Natural killer cell treated with Interleukin-12 subunit alpha and Interleukin-12 subunit beta and Interleukin-15 and Interleukin-18, amount 100 ng/mL, for 72 hours (primary cell): ENCODE measurements at regions not wholly inside any gene's neighbourhood (a gene's known extent, or its start where the extent isn't known, plus 50 kb on each side); places are given as distances from the start of the nearest gene placed in this dataset.

Source experiments
- ATAC-seq, 2 donors: fragments of 150-1000 bp; cut with Tn5 transposase in 1 of 2; sonication (Bioruptor Pico), chemical (Tn5 transposase) in 1 of 2; 2 replicates each; pipeline ENCODE4 v1.10.0; 2021
- DNase-seq: peaks from one replicate; pipeline ENCODE4 v3.0.0; 2022; ENCODE audit warnings: low spot score
- H3K27ac Mint-ChIP-seq, 2 donors: 1 replicate in 1 of 2; 2 replicates in 1 of 2; pipeline ENCODE4 v1.8.0; 2022; ENCODE audit warnings: mixed read lengths in 2 of 2, mild to moderate bottlenecking in 1 of 2, moderate library complexity in 1 of 2
- H3K27me3 Mint-ChIP-seq, 2 donors: 1 replicate in 1 of 2; 2 replicates in 1 of 2; pipeline ENCODE4 v1.8.0; 2022; ENCODE audit warnings: mixed read lengths in 2 of 2
- H3K36me3 Mint-ChIP-seq: one replicate; pipeline ENCODE4 v1.8.0; 2022; ENCODE audit warnings: mixed read lengths
- H3K4me1 Mint-ChIP-seq, 2 donors: 1 replicate in 1 of 2; 2 replicates in 1 of 2; pipeline ENCODE4 v1.8.0; 2022; ENCODE audit warnings: low read depth in 2 of 2, mixed read lengths in 2 of 2, mild to moderate bottlenecking in 1 of 2
- H3K4me3 Mint-ChIP-seq: one replicate; pipeline ENCODE4 v1.8.0; 2022; ENCODE audit warnings: mixed read lengths
- H3K9me3 Mint-ChIP-seq: 2 replicates; pipeline ENCODE4 v1.8.0; 2022; ENCODE audit warnings: mixed read lengths

- Mint-ChIP-seq H3K27ac (no peak overlapping the region), H3K27me3 (no peaks in the 10 kb centered on the region), H3K9me3 (peaks cover 12% of the 10 kb centered on the region), H3K4me1 (no peaks in the 10 kb centered on the region), H3K4me3 (no peak overlapping the region), H3K36me3 (no peaks in the 10 kb centered on the region)
- no peak for ATAC-seq
- no peak for DNase-seq
Measured at GRCh38 chr9:108024604-108025003, 535.0 kb upstream of the KLF4 start.

- ATAC-seq (no peak), DNase-seq (no peak)
- Mint-ChIP-seq H3K9me3 (peaks cover 9% of the 10 kb centered on the region), H3K4me3 (no peak overlapping the region), H3K27ac (no peak overlapping the region), H3K4me1 (no peaks in the 10 kb centered on the region), H3K27me3 (no peaks in the 10 kb centered on the region), H3K36me3 (no peaks in the 10 kb centered on the region)
Measured at GRCh38 chr9:108022246-108022935, 532.8 kb upstream of the KLF4 start.

- H3K9me3 Mint-ChIP-seq, result peaks cover 11% of the 10 kb centered on the region
- no peak overlapping the region for H3K27ac Mint-ChIP-seq
- no peaks in the 10 kb centered on the region for H3K27me3 Mint-ChIP-seq
- no peaks in the 10 kb centered on the region for H3K36me3 Mint-ChIP-seq
- DNase-seq (no peak), ATAC-seq (no peak)
- H3K4me1 Mint-ChIP-seq, result no peaks in the 10 kb centered on the region
- no peak overlapping the region for H3K4me3 Mint-ChIP-seq
Measured at GRCh38 chr9:108021096-108021710, 531.6 kb upstream of the KLF4 start.

GRCh38 chr9:108019821-108020220 is 530.3 kb upstream of the KLF4 start:
- H3K9me3 Mint-ChIP-seq, result peaks cover 16% of the 10 kb centered on the region

GRCh38 chr9:108017671-108018070 is 528.1 kb upstream of the KLF4 start:
- no peak overlapping the region for H3K4me3 Mint-ChIP-seq
- peaks cover 17% of the 10 kb centered on the region for H3K9me3 Mint-ChIP-seq
- H3K27ac Mint-ChIP-seq, result no peak overlapping the region
- DNase-seq (no peak), ATAC-seq (no peak)
- no peaks in the 10 kb centered on the region for H3K36me3 Mint-ChIP-seq
- no peaks in the 10 kb centered on the region for H3K27me3 Mint-ChIP-seq
- H3K4me1 Mint-ChIP-seq, result no peaks in the 10 kb centered on the region

More at GRCh38 chr9:108019821-108020220, 530.3 kb upstream of the KLF4 start:
- H3K27ac Mint-ChIP-seq, result no peak overlapping the region
- no peaks in the 10 kb centered on the region for H3K27me3 Mint-ChIP-seq
- H3K4me3 Mint-ChIP-seq, result no peak overlapping the region
- no peaks in the 10 kb centered on the region for H3K36me3 Mint-ChIP-seq
- no peaks in the 10 kb centered on the region for H3K4me1 Mint-ChIP-seq
- no peak for ATAC-seq
- no peak for DNase-seq

GRCh38 chr9:108016446-108016845 is 526.9 kb upstream of the KLF4 start:
- no peaks in the 10 kb centered on the region for H3K36me3 Mint-ChIP-seq
- H3K27me3 Mint-ChIP-seq, result no peaks in the 10 kb centered on the region
- H3K4me3 Mint-ChIP-seq, result no peak overlapping the region
- no peak for DNase-seq
- no peaks in the 10 kb centered on the region for H3K4me1 Mint-ChIP-seq
- H3K27ac Mint-ChIP-seq, result no peak overlapping the region
- no peak for ATAC-seq
- peaks cover 17% of the 10 kb centered on the region for H3K9me3 Mint-ChIP-seq

- Mint-ChIP-seq H3K36me3 (no peaks in the 10 kb centered on the region), H3K4me1 (no peaks in the 10 kb centered on the region), H3K4me3 (no peak overlapping the region), H3K27ac (no peak overlapping the region), H3K9me3 (peaks cover 14% of the 10 kb centered on the region), H3K27me3 (no peaks in the 10 kb centered on the region)
- DNase-seq, result no peak
- ATAC-seq, result no peak
Measured at GRCh38 chr9:108015690-108016089, 526.1 kb upstream of the KLF4 start.

- ATAC-seq, result no peak
- Mint-ChIP-seq H3K36me3 (no peaks in the 10 kb centered on the region), H3K9me3 (peaks cover 11% of the 10 kb centered on the region), H3K27ac (no peak overlapping the region), H3K4me3 (no peak overlapping the region), H3K27me3 (no peaks in the 10 kb centered on the region), H3K4me1 (no peaks in the 10 kb centered on the region)
- DNase-seq, result no peak
Measured at GRCh38 chr9:108014353-108014752, 524.8 kb upstream of the KLF4 start.

- no peak for DNase-seq
- H3K27ac Mint-ChIP-seq, result no peak overlapping the region
- H3K27me3 Mint-ChIP-seq, result no peaks in the 10 kb centered on the region
- H3K4me1 Mint-ChIP-seq, result no peaks in the 10 kb centered on the region
- H3K9me3 Mint-ChIP-seq, result peaks cover 15% of the 10 kb centered on the region
- H3K4me3 Mint-ChIP-seq, result no peak overlapping the region
- H3K36me3 Mint-ChIP-seq, result no peaks in the 10 kb centered on the region
- no peak for ATAC-seq
Measured at GRCh38 chr9:108012886-108013665, 523.5 kb upstream of the KLF4 start.

GRCh38 chr9:108012405-108012804 is 522.8 kb upstream of the KLF4 start:
- peaks cover 15% of the 10 kb centered on the region for H3K9me3 Mint-ChIP-seq
- H3K36me3 Mint-ChIP-seq, result no peaks in the 10 kb centered on the region
- no peak overlapping the region for H3K27ac Mint-ChIP-seq
- no peak for DNase-seq
- H3K4me1 Mint-ChIP-seq, result no peaks in the 10 kb centered on the region
- no peaks in the 10 kb centered on the region for H3K27me3 Mint-ChIP-seq
- no peak overlapping the region for H3K4me3 Mint-ChIP-seq
- ATAC-seq, result no peak

- no peak overlapping the region for H3K4me3 Mint-ChIP-seq
Measured at GRCh38 chr9:108003526-108003925, 514.0 kb upstream of the KLF4 start.

GRCh38 chr9:108002371-108002956 is 512.9 kb upstream of the KLF4 start:
- Mint-ChIP-seq H3K4me1 (no peaks in the 10 kb centered on the region), H3K27me3 (no peaks in the 10 kb centered on the region), H3K27ac (no peak overlapping the region), H3K36me3 (no peaks in the 10 kb centered on the region), H3K4me3 (no peak overlapping the region), H3K9me3 (peaks cover 6% of the 10 kb centered on the region)
- ATAC-seq (no peak), DNase-seq (no peak)

More at GRCh38 chr9:108003526-108003925, 514.0 kb upstream of the KLF4 start:
- Mint-ChIP-seq H3K36me3 (no peaks in the 10 kb centered on the region), H3K27me3 (no peaks in the 10 kb centered on the region), H3K27ac (no peak overlapping the region), H3K4me1 (no peaks in the 10 kb centered on the region), H3K9me3 (peaks cover 9% of the 10 kb centered on the region)
- ATAC-seq (no peak), DNase-seq (no peak)

- Mint-ChIP-seq H3K36me3 (no peaks in the 10 kb centered on the region), H3K4me3 (no peak overlapping the region), H3K9me3 (peaks cover 6% of the 10 kb centered on the region), H3K4me1 (no peaks in the 10 kb centered on the region), H3K27ac (no peak overlapping the region), H3K27me3 (no peaks in the 10 kb centered on the region)
- ATAC-seq, result no peak
- no peak for DNase-seq
Measured at GRCh38 chr9:108001237-108001636, 511.7 kb upstream of the KLF4 start.

- Mint-ChIP-seq H3K36me3 (no peaks in the 10 kb centered on the region), H3K27ac (no peak overlapping the region), H3K9me3 (peaks cover 4% of the 10 kb centered on the region), H3K4me1 (no peaks in the 10 kb centered on the region), H3K4me3 (no peak overlapping the region), H3K27me3 (no peaks in the 10 kb centered on the region)
- DNase-seq, result no peak
- no peak for ATAC-seq
Measured at GRCh38 chr9:107999890-108000289, 510.3 kb upstream of the KLF4 start.
